HEK293 (cell line): ENCODE measurements at regions not wholly inside any gene's neighbourhood (a gene's known extent, or its start where the extent isn't known, plus 50 kb on each side); places are given as distances from the start of the nearest gene placed in this dataset.
A peak's percentile ranks its signal among the peaks of the same experiment; 100 is the strongest.

ENCODE experiments used
- CTCF ChIA-PET: fragments of 350-600 bp; formaldehyde crosslinking; extraction: SDS; loops from one replicate; lab custom pipeline; 2021; ENCODE audit warnings: antibody characterized with exemption; lab: Yijun Ruan, JAX
- POLR2A ChIA-PET: fragments of 300-600 bp; formaldehyde crosslinking; extraction: SDS; loops from one replicate; lab custom pipeline; 2020; ENCODE audit warnings: antibody characterized with exemption, inconsistent platforms; lab: Yijun Ruan, JAX
- H3K27ac ChIP-seq: fragments of 200-500 bp; sonication (Bioruptor generic); 2 replicates; pipeline ENCODE4 v1.5.1; 2014; ENCODE audit warnings: low read depth, low read length, control low read depth, inconsistent platforms; ENCODE audit errors: extremely low read depth
- H3K36me3 ChIP-seq, 2 experiments: fragments of 200-500 bp in 1 of 2; sonication (Bioruptor generic) in 1 of 2; 1 replicate in 1 of 2; 2 replicates in 1 of 2; pipeline ENCODE4 v1.5.1; 2014 to 2017; ENCODE audit warnings: inconsistent platforms in 2 of 2, low read length in 2 of 2; ENCODE audit not compliant: control insufficient read depth in 2 of 2, insufficient read depth in 1 of 2
- H3K4me1 ChIP-seq: fragments of 200-500 bp; sonication (Bioruptor generic); 2 replicates; pipeline ENCODE4 v1.5.1; 2014; ENCODE audit warnings: mild to moderate bottlenecking, low read length, inconsistent platforms; ENCODE audit not compliant: control insufficient read depth, insufficient read depth
- H3K4me3 ChIP-seq: 2 replicates; pipeline ENCODE4 v1.5.1; 2011; ENCODE audit warnings: low read depth, mild to moderate bottlenecking, control low read depth, low read length, moderate library complexity
- H3K9me3 ChIP-seq: fragments of 200-500 bp; sonication (Bioruptor generic); 2 replicates; pipeline ENCODE4 v1.5.1; 2014; ENCODE audit warnings: low read depth, low read length, inconsistent platforms; ENCODE audit not compliant: control insufficient read depth, insufficient read depth
- GLIS2 ChIP-seq: fragments of 450-650 bp; formaldehyde crosslinking; IDR thresholded peaks from 2 replicates; pipeline ENCODE4 v1.5.1; 2016; ENCODE audit warnings: missing biosample characterization, missing genetic modification characterization
- HOXA7 ChIP-seq: sonication (generic); formaldehyde crosslinking; IDR thresholded peaks from 2 replicates; pipeline ENCODE4 v1.8.1; 2022; ENCODE audit warnings: missing genetic modification reagents, borderline replicate concordance
- KLF1 ChIP-seq: fragments of 450-650 bp; formaldehyde crosslinking; IDR thresholded peaks from 2 replicates; pipeline ENCODE4 v1.5.1; 2016; ENCODE audit warnings: missing biosample characterization, missing genetic modification characterization
- MZF1 ChIP-seq: fragments of 450-650 bp; formaldehyde crosslinking; IDR thresholded peaks from 2 replicates; pipeline ENCODE4 v1.5.1; 2017; ENCODE audit warnings: missing biosample characterization, missing genetic modification characterization, borderline replicate concordance
- SETDB1 ChIP-seq: IDR thresholded peaks from one replicate; pipeline ENCODE4 v1.6.1; 2017; ENCODE audit warnings: mild to moderate bottlenecking, low read length, moderate library complexity, mixed read lengths; ENCODE audit not compliant: insufficient read length
- TRIM28 ChIP-seq: IDR thresholded peaks from 2 replicates; pipeline ENCODE4 v1.6.1; 2011; ENCODE audit warnings: low read length, control low read depth, borderline replicate concordance
- ZNF112 ChIP-seq: fragments of 450-650 bp; formaldehyde crosslinking; IDR thresholded peaks from 2 replicates; pipeline ENCODE4 v1.5.0; 2017; ENCODE audit warnings: missing biosample characterization, missing genetic modification characterization
- ZNF132 ChIP-seq: fragments of 450-650 bp; formaldehyde crosslinking; IDR thresholded peaks from 2 replicates; pipeline ENCODE4 v1.5.1; 2017; ENCODE audit warnings: missing biosample characterization, missing genetic modification characterization, borderline replicate concordance
- ZNF140 ChIP-seq: fragments of 450-650 bp; formaldehyde crosslinking; IDR thresholded peaks from 2 replicates; pipeline ENCODE4 v1.5.1; 2016; ENCODE audit warnings: missing biosample characterization, missing genetic modification characterization
- ZNF2 ChIP-seq: fragments of 450-650 bp; formaldehyde crosslinking; IDR thresholded peaks from 2 replicates; pipeline ENCODE4 v1.5.1; 2016; ENCODE audit warnings: missing biosample characterization, missing genetic modification characterization
- ZNF223 ChIP-seq: fragments of 450-650 bp; formaldehyde crosslinking; IDR thresholded peaks from 2 replicates; pipeline ENCODE4 v1.5.1; 2016; ENCODE audit warnings: missing biosample characterization, missing genetic modification characterization
- ZNF391 ChIP-seq: fragments of 450-650 bp; formaldehyde crosslinking; IDR thresholded peaks from 2 replicates; pipeline ENCODE4 v1.5.1; 2016; ENCODE audit warnings: low read depth, missing biosample characterization, missing genetic modification characterization, borderline replicate concordance
- ZNF514 ChIP-seq: fragments of 450-650 bp; formaldehyde crosslinking; IDR thresholded peaks from 2 replicates; pipeline ENCODE4 v1.5.1; 2016; ENCODE audit warnings: missing biosample characterization, missing genetic modification characterization
- ZNF561 ChIP-seq: fragments of 450-650 bp; IDR thresholded peaks from 2 replicates; pipeline ENCODE4 v1.5.1; 2018; ENCODE audit warnings: missing biosample characterization, missing genetic modification characterization, borderline replicate concordance
- ZNF664 ChIP-seq: fragments of 450-650 bp; formaldehyde crosslinking; IDR thresholded peaks from 2 replicates; pipeline ENCODE4 v1.5.1; 2016; ENCODE audit warnings: missing biosample characterization, missing genetic modification characterization
- ZNF792 ChIP-seq: fragments of 450-650 bp; formaldehyde crosslinking; IDR thresholded peaks from 2 replicates; pipeline ENCODE4 v1.5.1; 2016; ENCODE audit warnings: missing biosample characterization, missing genetic modification characterization
- TF ChIP-seq, protein P1 (sequence below): fragments of 450-650 bp; formaldehyde crosslinking; conservative IDR thresholded peaks from 2 replicates; pipeline ENCODE4 v1.5.1; 2016; ENCODE audit warnings: low read depth, missing biosample characterization, missing genetic modification characterization
- TF ChIP-seq, protein P2 (sequence below): sonication (generic); formaldehyde crosslinking; IDR thresholded peaks from 2 replicates; pipeline ENCODE4 v1.8.1; 2022; ENCODE audit warnings: mild to moderate bottlenecking, moderate library complexity, missing genetic modification reagents
- TF ChIP-seq, protein P3 (sequence below): fragments of 450-650 bp; formaldehyde crosslinking; IDR thresholded peaks from 2 replicates; pipeline ENCODE4 v1.5.1; 2016; ENCODE audit warnings: missing biosample characterization, missing genetic modification characterization
- TF ChIP-seq, protein P4 (sequence below): fragments of 450-650 bp; formaldehyde crosslinking; IDR thresholded peaks from 2 replicates; pipeline ENCODE4 v1.5.1; 2017; ENCODE audit warnings: missing biosample characterization, missing genetic modification characterization

DNA sequence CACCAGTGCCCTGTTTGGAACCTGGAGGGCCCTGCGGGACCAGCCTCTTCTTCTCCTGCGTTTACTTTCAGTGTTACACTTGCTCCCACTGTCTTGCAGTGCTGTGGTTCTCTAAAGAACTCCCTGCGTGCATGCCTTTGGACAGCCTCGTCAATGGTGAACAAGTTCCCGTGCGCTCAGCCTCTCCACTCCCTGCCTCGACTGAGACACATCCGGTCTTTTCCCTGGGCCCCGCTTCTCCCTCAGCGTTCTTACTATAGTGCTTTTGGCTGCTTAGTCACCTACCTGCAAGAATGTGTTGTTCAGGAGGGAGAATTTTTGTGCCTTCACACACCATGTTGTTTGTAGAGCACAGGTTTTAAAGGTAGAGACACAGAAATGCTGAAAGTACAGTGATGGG, 520.7 kb upstream of the MKI67 start:
- POLR2A ChIA-PET = no interaction called here
- CTCF ChIA-PET = no interaction called here
- Histone ChIP-seq H3K4me1 (no peaks in the 10 kb centered on the region), H3K4me3 (no peak overlapping the region), H3K36me3 (no peaks in the 10 kb centered on the region), H3K27ac (no peak overlapping the region), H3K9me3 (no peaks in the 10 kb centered on the region)
- TF ChIP-seq ZNF514 (tag by site-specific recombination) (no peak), GLIS2 (tag by site-specific recombination) (no peak), ZNF391 (tag by site-specific recombination) (no peak), SETDB1 (no peak), ZNF664 (tag by site-specific recombination) (no peak), HOXA7 (CRISPR knock-in tag) (no peak), KLF1 (tag by site-specific recombination) (no peak), MZF1 (tag by site-specific recombination) (no peak), ZNF223 (tag by site-specific recombination) (no peak)
- TF ChIP-seq, protein P1, sequence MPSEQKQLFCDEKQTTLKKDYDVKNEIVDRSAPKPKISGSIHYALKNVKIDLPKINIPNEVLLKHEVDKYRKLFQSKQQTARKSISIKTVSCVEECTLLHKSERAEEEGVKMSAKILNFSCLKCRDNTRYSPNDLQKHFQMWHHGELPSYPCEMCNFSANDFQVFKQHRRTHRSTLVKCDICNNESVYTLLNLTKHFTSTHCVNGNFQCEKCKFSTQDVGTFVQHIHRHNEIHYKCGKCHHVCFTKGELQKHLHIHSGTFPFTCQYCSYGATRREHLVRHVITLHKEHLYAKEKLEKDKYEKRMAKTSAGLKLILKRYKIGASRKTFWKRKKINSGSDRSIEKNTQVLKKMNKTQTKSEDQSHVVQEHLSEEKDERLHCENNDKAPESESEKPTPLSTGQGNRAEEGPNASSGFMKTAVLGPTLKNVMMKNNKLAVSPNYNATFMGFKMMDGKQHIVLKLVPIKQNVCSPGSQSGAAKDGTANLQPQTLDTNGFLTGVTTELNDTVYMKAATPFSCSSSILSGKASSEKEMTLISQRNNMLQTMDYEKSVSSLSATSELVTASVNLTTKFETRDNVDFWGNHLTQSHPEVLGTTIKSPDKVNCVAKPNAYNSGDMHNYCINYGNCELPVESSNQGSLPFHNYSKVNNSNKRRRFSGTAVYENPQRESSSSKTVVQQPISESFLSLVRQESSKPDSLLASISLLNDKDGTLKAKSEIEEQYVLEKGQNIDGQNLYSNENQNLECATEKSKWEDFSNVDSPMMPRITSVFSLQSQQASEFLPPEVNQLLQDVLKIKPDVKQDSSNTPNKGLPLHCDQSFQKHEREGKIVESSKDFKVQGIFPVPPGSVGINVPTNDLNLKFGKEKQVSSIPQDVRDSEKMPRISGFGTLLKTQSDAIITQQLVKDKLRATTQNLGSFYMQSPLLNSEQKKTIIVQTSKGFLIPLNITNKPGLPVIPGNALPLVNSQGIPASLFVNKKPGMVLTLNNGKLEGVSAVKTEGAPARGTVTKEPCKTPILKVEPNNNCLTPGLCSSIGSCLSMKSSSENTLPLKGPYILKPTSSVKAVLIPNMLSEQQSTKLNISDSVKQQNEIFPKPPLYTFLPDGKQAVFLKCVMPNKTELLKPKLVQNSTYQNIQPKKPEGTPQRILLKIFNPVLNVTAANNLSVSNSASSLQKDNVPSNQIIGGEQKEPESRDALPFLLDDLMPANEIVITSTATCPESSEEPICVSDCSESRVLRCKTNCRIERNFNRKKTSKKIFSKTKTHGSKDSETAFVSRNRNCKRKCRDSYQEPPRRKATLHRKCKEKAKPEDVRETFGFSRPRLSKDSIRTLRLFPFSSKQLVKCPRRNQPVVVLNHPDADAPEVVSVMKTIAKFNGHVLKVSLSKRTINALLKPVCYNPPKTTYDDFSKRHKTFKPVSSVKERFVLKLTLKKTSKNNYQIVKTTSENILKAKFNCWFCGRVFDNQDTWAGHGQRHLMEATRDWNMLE (tag by site-specific recombination) = no peak
- TF ChIP-seq, protein P2, sequence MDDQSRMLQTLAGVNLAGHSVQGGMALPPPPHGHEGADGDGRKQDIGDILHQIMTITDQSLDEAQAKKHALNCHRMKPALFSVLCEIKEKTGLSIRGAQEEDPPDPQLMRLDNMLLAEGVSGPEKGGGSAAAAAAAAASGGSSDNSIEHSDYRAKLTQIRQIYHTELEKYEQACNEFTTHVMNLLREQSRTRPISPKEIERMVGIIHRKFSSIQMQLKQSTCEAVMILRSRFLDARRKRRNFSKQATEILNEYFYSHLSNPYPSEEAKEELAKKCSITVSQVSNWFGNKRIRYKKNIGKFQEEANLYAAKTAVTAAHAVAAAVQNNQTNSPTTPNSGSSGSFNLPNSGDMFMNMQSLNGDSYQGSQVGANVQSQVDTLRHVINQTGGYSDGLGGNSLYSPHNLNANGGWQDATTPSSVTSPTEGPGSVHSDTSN (CRISPR knock-in tag) = no peak

DNA sequence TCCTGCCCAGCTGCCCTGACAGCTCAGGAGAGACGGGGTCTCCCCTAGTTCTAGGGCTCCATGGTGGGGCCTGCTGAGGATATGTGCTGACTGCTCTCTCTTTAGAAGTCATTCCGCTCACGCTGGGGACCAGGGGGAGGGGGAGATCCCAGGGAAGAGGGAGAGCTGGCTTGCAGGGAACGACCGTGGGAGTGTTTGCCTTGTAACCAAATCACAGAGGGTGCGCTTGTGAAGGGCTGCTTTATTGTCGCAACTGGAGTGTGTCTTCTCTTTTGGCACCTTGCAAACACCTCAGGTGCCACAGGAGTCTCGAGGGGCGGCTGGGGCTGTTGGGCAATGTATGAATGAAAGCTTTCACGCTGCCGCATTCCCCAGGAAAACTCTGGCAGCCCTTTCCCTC, 531.3 kb upstream of the MKI67 start:
- CTCF ChIA-PET = no interaction called here
- POLR2A ChIA-PET = no interaction called here
- TF ChIP-seq, protein P3, sequence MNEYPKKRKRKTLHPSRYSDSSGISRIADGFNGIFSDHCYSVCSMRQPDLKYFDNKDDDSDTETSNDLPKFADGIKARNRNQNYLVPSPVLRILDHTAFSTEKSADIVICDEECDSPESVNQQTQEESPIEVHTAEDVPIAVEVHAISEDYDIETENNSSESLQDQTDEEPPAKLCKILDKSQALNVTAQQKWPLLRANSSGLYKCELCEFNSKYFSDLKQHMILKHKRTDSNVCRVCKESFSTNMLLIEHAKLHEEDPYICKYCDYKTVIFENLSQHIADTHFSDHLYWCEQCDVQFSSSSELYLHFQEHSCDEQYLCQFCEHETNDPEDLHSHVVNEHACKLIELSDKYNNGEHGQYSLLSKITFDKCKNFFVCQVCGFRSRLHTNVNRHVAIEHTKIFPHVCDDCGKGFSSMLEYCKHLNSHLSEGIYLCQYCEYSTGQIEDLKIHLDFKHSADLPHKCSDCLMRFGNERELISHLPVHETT (tag by site-specific recombination) = no peak
- TF ChIP-seq ZNF140 (peak; percentile 51; the same call in 1 of the 2 replicates), MZF1 (tag by site-specific recombination) (no peak)
- TF ChIP-seq, all 188 proteins: peak for 1
- H3K36me3 ChIP-seq = no peaks in the 10 kb centered on the region
- H3K4me1 ChIP-seq = no peaks in the 10 kb centered on the region
- no peaks in the 10 kb centered on the region for H3K9me3 ChIP-seq
- no peak overlapping the region for H3K4me3 ChIP-seq
- H3K27ac ChIP-seq = no peak overlapping the region

DNA sequence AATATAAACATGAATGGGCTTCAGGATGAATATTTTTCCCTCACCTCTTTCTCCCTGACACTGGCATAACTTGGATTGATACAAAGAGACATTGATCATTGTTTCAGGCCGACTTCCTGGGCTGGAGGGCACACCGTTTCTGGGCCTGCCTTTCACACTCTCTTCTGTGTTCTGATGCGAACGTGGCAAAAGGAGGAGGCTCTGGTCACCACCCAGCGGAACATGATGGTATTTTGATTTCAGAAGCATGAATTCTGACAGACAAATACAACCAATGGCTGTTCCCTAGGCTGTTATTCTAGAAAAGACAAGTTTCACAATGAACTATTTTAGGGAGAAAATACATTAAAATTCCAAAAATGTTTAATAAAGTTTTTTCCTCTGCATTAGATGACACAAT, 534.5 kb upstream of the MKI67 start:
- Histone ChIP-seq H3K4me3 (no peak overlapping the region), H3K36me3 (no peaks in the 10 kb centered on the region), H3K27ac (no peak overlapping the region), H3K9me3 (no peaks in the 10 kb centered on the region), H3K4me1 (no peaks in the 10 kb centered on the region)
- ChIA-PET POLR2A (no interaction called here), CTCF (interaction anchor here (0.6 to 2.2 kb wide), 2 partner anchors 26 to 54 kb away, joined by 6 read pairs; no protein-coding TSS in a partner anchor)
- TF ChIP-seq, protein P4, sequence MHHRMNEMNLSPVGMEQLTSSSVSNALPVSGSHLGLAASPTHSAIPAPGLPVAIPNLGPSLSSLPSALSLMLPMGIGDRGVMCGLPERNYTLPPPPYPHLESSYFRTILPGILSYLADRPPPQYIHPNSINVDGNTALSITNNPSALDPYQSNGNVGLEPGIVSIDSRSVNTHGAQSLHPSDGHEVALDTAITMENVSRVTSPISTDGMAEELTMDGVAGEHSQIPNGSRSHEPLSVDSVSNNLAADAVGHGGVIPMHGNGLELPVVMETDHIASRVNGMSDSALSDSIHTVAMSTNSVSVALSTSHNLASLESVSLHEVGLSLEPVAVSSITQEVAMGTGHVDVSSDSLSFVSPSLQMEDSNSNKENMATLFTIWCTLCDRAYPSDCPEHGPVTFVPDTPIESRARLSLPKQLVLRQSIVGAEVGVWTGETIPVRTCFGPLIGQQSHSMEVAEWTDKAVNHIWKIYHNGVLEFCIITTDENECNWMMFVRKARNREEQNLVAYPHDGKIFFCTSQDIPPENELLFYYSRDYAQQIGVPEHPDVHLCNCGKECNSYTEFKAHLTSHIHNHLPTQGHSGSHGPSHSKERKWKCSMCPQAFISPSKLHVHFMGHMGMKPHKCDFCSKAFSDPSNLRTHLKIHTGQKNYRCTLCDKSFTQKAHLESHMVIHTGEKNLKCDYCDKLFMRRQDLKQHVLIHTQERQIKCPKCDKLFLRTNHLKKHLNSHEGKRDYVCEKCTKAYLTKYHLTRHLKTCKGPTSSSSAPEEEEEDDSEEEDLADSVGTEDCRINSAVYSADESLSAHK (tag by site-specific recombination) = no peak
- TF ChIP-seq ZNF561 (tag by site-specific recombination) = no peak
- no peak for TF ChIP-seq ZNF112
- TF ChIP-seq ZNF2 (tag by site-specific recombination) = no peak
- TF ChIP-seq TRIM28 = no peak
- TF ChIP-seq ZNF792 = no peak
- no peak for TF ChIP-seq ZNF132 (tag by site-specific recombination)
- no peak for TF ChIP-seq KLF1 (tag by site-specific recombination)
